HG03521 (cell line): ENCODE measurements at regions not wholly inside any gene's neighbourhood (a gene's known extent, or its start where the extent isn't known, plus 50 kb on each side); places are given as distances from the start of the nearest gene placed in this dataset.
"Not testable (repeated sequence)": the region's sequence is repeated elsewhere in the genome, so short reads cannot be mapped to it uniquely, and the experiment has no call there.

ENCODE experiments used
- ATAC-seq: cut with Tn5 transposase; IDR thresholded peaks from one replicate; pipeline ENCODE4 v1.9.1; 2021; ENCODE audit warnings: mild to moderate bottlenecking, moderate library complexity; ENCODE audit not compliant: unreplicated experiment

- ATAC-seq, result no peak
These were observed 237.3 kb downstream of the S1PR1 start for GRCh38 chr1:101474039-101474665.

GRCh38 chr1:101476541-101476940 is 239.7 kb downstream of the S1PR1 start:
- no peak for ATAC-seq

GRCh38 chr1:101479945-101480344 is 243.1 kb downstream of the S1PR1 start:
- no peak for ATAC-seq

- no peak for ATAC-seq
These were observed 245.5 kb downstream of the S1PR1 start for GRCh38 chr1:101482306-101482705.

- no peak for ATAC-seq
These were observed 247.3 kb downstream of the S1PR1 start for GRCh38 chr1:101483982-101484688.

- ATAC-seq, result no peak
These were observed 248.0 kb downstream of the S1PR1 start for GRCh38 chr1:101484689-101485338.

- ATAC-seq, result no peak
These were observed 248.9 kb downstream of the S1PR1 start for GRCh38 chr1:101485712-101486111.

GRCh38 chr1:101492144-101492543 is 255.3 kb downstream of the S1PR1 start:
- ATAC-seq, result not testable (repeated sequence)

- ATAC-seq, result not testable (repeated sequence)
These were observed 257.1 kb downstream of the S1PR1 start for GRCh38 chr1:101493920-101494319.

GRCh38 chr1:101496109-101496508 is 259.3 kb downstream of the S1PR1 start:
- ATAC-seq, result no peak

GRCh38 chr1:101497881-101498559 is 261.2 kb downstream of the S1PR1 start:
- ATAC-seq, result no peak

- ATAC-seq, result not testable (repeated sequence)
These were observed 267.3 kb downstream of the S1PR1 start for GRCh38 chr1:101504106-101504505.

GRCh38 chr1:101505240-101505639 is 268.4 kb downstream of the S1PR1 start:
- ATAC-seq, result not testable (repeated sequence)

GRCh38 chr1:101506541-101507164 is 269.8 kb downstream of the S1PR1 start:
- ATAC-seq, result peak; percentile 66

- no peak for ATAC-seq
These were observed 270.7 kb downstream of the S1PR1 start for GRCh38 chr1:101507547-101507971.

GRCh38 chr1:101508913-101509312 is 272.1 kb downstream of the S1PR1 start:
- ATAC-seq, result no peak

- no peak for ATAC-seq
These were observed 272.6 kb downstream of the S1PR1 start for GRCh38 chr1:101509370-101509769.

- no peak for ATAC-seq
These were observed 274.5 kb downstream of the S1PR1 start for GRCh38 chr1:101511202-101511891.

GRCh38 chr1:101520302-101520701 is 283.5 kb downstream of the S1PR1 start:
- peak; percentile 79 for ATAC-seq

- ATAC-seq, result no peak
These were observed 285.7 kb downstream of the S1PR1 start for GRCh38 chr1:101522486-101522885.
